Ishikawa (cell line): ENCODE measurements at regions not wholly inside any gene's neighbourhood (a gene's known extent, or its start where the extent isn't known, plus 50 kb on each side); places are given as distances from the start of the nearest gene placed in this dataset.

ENCODE experiments used
- CREB1 ChIP-seq: IDR thresholded peaks from 2 replicates; pipeline ENCODE4 v1.6.1; 2012; ENCODE audit warnings: low read depth
- EGR1 ChIP-seq: IDR thresholded peaks from 2 replicates; pipeline ENCODE4 v1.6.1; 2012
- EP300 ChIP-seq: IDR thresholded peaks from 2 replicates; pipeline ENCODE4 v1.6.1; 2012; ENCODE audit warnings: borderline replicate concordance
- FOXM1 ChIP-seq: IDR thresholded peaks from 2 replicates; pipeline ENCODE4 v1.6.1; 2012; ENCODE audit warnings: low read depth, borderline replicate concordance
- MAX ChIP-seq: IDR thresholded peaks from 2 replicates; pipeline ENCODE4 v1.6.1; 2012
- RAD21 ChIP-seq: IDR thresholded peaks from 2 replicates; pipeline ENCODE4 v1.6.1; 2012; ENCODE audit warnings: low read depth
- REST ChIP-seq: IDR thresholded peaks from 2 replicates; pipeline ENCODE4 v1.6.1; 2012; ENCODE audit warnings: low read depth, mild to moderate bottlenecking
- TAF1 ChIP-seq: IDR thresholded peaks from 2 replicates; pipeline ENCODE4 v1.6.1; 2012; ENCODE audit warnings: low read depth, mild to moderate bottlenecking
- TCF12 ChIP-seq: IDR thresholded peaks from 2 replicates; pipeline ENCODE4 v1.6.1; 2012; ENCODE audit warnings: low read depth
- TEAD4 ChIP-seq: IDR thresholded peaks from 2 replicates; pipeline ENCODE4 v1.6.1; 2012
- USF1 ChIP-seq: IDR thresholded peaks from 2 replicates; pipeline ENCODE4 v1.6.1; 2012
- YY1 ChIP-seq: IDR thresholded peaks from 2 replicates; pipeline ENCODE4 v1.6.1; 2012; ENCODE audit warnings: low read depth

- no peak for TF ChIP-seq TEAD4
- no peak for TF ChIP-seq EP300
- no peak for TF ChIP-seq EGR1
- no peak for TF ChIP-seq TAF1
- TF ChIP-seq MAX = no peak
- TF ChIP-seq TCF12 = no peak
- no peak for TF ChIP-seq FOXM1
- TF ChIP-seq RAD21 = no peak
- TF ChIP-seq YY1 = no peak
- TF ChIP-seq CREB1 = no peak
- TF ChIP-seq USF1 = no peak
- TF ChIP-seq REST = no peak
These were observed 240.7 kb downstream of the BARHL2 start for GRCh38 chr1:90476411-90476810.
